Left ventricle myocardium inferior (tissue), 1 donor: ENCODE measurements at regions not wholly inside any gene's neighbourhood (a gene's known extent, or its start where the extent isn't known, plus 50 kb on each side); places are given as distances from the start of the nearest gene placed in this dataset.

Experiments
- DNase-seq: peaks from one replicate; pipeline ENCODE4 v3.0.0-alpha.2; 2020
- H3K27ac ChIP-seq: fragments of 200-600 bp; replicated peaks from 2 replicates; pipeline ENCODE4 v1.8.0; 2021
- H3K27me3 ChIP-seq: fragments of 200-600 bp; 2 replicates; pipeline ENCODE4 v1.8.0; 2021; ENCODE audit warnings: low read depth
- H3K36me3 ChIP-seq: fragments of 200-600 bp; 2 replicates; pipeline ENCODE4 v1.8.0; 2021
- H3K4me1 ChIP-seq: fragments of 200-600 bp; 2 replicates; pipeline ENCODE4 v1.8.0; 2021
- H3K4me3 ChIP-seq: fragments of 200-600 bp; 2 replicates; pipeline ENCODE4 v1.8.0; 2021; ENCODE audit warnings: mild to moderate bottlenecking, moderate library complexity
- H3K9me3 ChIP-seq: fragments of 200-600 bp; replicated peaks from 2 replicates; pipeline ENCODE4 v1.8.0; 2021
- intact Hi-C: fragments of 100-400 bp; cut with micrococcal nuclease; formaldehyde crosslinking; loops from one replicate; pipeline ENCODE4 v1.11.0; 2022
- TF ChIP-seq, protein P1 (sequence below): fragments of 200-600 bp; IDR thresholded peaks from 2 replicates; pipeline ENCODE4 v1.8.0; 2021; ENCODE audit warnings: antibody characterized with exemption, mild to moderate bottlenecking, borderline replicate concordance
- donor health status: DM: no; HTN: yes; CAD: no; lungs with severe emphysema.

DNA sequence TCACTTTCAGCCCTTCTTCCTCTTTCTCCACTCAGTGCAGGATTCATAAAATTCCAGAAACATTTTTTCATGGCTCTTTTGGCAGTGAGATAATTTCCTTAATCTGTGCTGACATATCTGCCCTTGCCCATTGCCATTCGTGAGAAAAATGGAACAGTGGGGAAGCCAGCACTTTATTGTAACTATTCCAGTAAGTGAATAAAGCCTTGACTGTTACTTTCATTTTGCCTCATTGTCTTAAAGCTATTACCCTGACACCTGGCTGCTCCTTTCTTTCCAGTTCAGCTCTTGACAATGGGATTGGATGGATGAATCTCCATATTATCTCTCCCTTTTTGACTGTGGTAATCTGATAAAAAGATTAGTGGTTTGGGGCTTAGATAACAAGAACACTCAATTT lies 1068.1 kb upstream of the PCDH20 start:
- no peak for DNase-seq
- Histone ChIP-seq H3K4me1 (no peaks in the 10 kb centered on the region), H3K4me3 (no peak overlapping the region), H3K9me3 (no peaks in the 10 kb centered on the region), H3K27ac (no peak overlapping the region), H3K27me3 (no peaks in the 10 kb centered on the region), H3K36me3 (no peaks in the 10 kb centered on the region)
- TF ChIP-seq, protein P1, sequence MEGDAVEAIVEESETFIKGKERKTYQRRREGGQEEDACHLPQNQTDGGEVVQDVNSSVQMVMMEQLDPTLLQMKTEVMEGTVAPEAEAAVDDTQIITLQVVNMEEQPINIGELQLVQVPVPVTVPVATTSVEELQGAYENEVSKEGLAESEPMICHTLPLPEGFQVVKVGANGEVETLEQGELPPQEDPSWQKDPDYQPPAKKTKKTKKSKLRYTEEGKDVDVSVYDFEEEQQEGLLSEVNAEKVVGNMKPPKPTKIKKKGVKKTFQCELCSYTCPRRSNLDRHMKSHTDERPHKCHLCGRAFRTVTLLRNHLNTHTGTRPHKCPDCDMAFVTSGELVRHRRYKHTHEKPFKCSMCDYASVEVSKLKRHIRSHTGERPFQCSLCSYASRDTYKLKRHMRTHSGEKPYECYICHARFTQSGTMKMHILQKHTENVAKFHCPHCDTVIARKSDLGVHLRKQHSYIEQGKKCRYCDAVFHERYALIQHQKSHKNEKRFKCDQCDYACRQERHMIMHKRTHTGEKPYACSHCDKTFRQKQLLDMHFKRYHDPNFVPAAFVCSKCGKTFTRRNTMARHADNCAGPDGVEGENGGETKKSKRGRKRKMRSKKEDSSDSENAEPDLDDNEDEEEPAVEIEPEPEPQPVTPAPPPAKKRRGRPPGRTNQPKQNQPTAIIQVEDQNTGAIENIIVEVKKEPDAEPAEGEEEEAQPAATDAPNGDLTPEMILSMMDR, result no peak
- intact Hi-C loops, result no loop called here

DNA sequence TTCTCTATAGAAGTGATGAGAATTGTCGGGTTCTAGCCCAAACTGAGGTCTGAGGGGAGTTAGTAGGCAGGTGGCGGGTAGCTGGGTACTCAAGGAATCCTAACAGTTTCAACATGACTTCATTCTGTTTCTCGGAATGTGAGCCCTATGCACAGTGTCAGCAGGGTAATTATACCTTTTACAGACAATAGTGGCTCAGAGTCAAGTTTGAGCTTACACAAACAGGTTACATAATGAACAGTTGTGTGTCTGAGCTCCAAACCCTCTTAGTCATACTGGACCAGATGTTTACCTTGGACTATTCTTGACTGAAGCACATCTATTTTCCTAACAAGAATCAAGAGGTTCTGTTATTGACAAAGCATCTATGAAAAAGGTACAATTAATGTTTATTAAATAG lies 1066.7 kb upstream of the PCDH20 start:
- H3K9me3 ChIP-seq, result peaks cover 5% of the 10 kb centered on the region
- H3K4me1 ChIP-seq, result no peaks in the 10 kb centered on the region
- no peak overlapping the region for H3K27ac ChIP-seq
- TF ChIP-seq, protein P1, result no peak
- H3K36me3 ChIP-seq, result no peaks in the 10 kb centered on the region
- DNase-seq, result no peak
- no peaks in the 10 kb centered on the region for H3K27me3 ChIP-seq
- no peak overlapping the region for H3K4me3 ChIP-seq
- intact Hi-C loops, result no loop called here

DNA sequence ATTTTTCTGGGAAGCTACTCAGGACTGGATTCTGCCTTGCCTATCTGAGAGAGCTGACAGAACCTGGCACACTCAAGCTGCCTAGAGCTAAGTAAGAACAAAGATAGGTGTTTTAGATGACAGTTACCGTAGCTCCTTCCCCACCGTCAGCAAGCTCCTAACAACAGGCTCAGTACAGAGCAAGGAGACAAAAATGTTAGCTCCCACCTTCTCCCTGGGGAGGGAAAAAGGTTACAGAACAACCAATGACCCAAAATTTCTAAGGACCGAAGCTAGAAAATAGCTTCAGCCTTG lies 1058.2 kb upstream of the PCDH20 start:
- H3K27ac ChIP-seq, result no peak overlapping the region
- intact Hi-C loops, result no loop called here

DNA sequence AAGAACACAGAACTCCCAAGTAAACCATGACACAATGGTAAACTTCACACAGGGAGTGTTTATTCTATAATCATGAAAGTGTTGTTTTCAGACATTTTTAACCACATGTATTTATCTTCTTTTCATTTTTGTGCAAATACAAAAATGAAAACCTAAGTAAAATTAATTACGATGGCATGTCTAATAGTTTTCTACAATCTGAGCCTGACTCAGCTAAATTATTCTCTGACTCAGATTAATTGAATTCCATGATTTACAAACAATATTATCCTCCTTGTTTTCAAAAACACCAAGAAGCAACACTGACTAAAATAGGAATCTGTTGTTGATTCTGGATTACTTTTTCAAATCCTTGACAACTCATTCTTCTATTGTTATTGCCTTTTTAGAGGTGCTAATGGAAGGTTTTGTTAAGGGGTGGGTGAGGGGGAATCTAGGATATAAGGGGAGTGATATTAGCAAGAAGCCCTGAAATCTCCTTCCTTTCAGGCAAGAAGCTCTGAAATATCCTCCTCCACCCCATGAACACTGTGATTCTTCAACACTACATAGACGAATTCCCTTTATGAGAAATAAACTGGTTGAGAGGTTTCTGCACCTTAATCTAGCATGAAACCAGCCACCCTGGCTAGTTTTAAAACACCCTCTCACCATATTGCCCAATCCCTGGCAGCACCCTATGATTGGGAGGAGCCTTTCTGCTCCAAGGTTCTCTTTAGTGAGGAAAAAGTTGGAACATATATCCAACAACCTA lies 1057.7 kb upstream of the PCDH20 start:
- H3K36me3 ChIP-seq, result no peaks in the 10 kb centered on the region
- intact Hi-C loops, result no loop called here

More for the DNA sequence above, 1058.2 kb upstream of the PCDH20 start:
- no peak for DNase-seq
- no peaks in the 10 kb centered on the region for H3K4me1 ChIP-seq
- no peaks in the 10 kb centered on the region for H3K27me3 ChIP-seq
- peaks cover 9% of the 10 kb centered on the region for H3K9me3 ChIP-seq
- no peaks in the 10 kb centered on the region for H3K36me3 ChIP-seq
- no peak overlapping the region for H3K4me3 ChIP-seq
- TF ChIP-seq, protein P1, result no peak

DNA sequence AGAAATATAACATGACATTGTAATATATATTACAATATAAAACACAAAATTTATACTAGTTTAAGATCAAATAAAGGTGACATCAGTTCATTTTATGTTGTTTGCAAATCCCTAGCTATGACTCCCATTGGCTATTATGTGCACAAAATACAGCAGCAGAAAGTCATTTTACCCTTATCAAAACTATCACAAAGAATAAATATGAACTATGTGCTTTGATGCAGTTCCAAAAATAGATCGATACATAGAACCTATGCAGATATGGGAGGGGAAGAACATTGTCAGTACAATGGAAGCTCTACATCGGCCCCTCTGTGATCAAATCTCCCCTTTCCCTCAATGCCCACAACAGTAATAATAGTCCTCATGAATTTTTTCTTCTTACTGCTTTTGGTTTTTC lies 1038.1 kb upstream of the PCDH20 start:
- no peaks in the 10 kb centered on the region for H3K27me3 ChIP-seq
- no peak for DNase-seq
- H3K27ac ChIP-seq, result no peak overlapping the region
- no peaks in the 10 kb centered on the region for H3K9me3 ChIP-seq
- no peaks in the 10 kb centered on the region for H3K36me3 ChIP-seq
- intact Hi-C loops, result no loop called here
- TF ChIP-seq, protein P1, result no peak
- H3K4me1 ChIP-seq, result no peaks in the 10 kb centered on the region
- H3K4me3 ChIP-seq, result no peak overlapping the region

More for the DNA sequence above, 1057.7 kb upstream of the PCDH20 start:
- no peak overlapping the region for H3K27ac ChIP-seq
- no peak for DNase-seq
- TF ChIP-seq, protein P1, result no peak
- no peaks in the 10 kb centered on the region for H3K4me1 ChIP-seq
- H3K27me3 ChIP-seq, result no peaks in the 10 kb centered on the region
- H3K4me3 ChIP-seq, result no peak overlapping the region
- peaks cover 9% of the 10 kb centered on the region for H3K9me3 ChIP-seq
